ENCODE measurements at regions not wholly inside any gene's neighbourhood (a gene's known extent, or its start where the extent isn't known, plus 50 kb on each side); places are given as distances from the start of the nearest gene placed in this dataset.
"Not testable (repeated sequence)": the region's sequence is repeated elsewhere in the genome, so short reads cannot be mapped to it uniquely, and the experiment has no call there.

- DNase-seq (ENCODE audit: low read depth in 4 of 4, low spot score in 1 of 4), result no peak
Measured at GRCh38 chr21:15932726-15933125, 202.9 kb downstream of the USP25 start.

- no peak for DNase-seq (ENCODE audit: low read depth in 4 of 4, low spot score in 1 of 4)
Measured at GRCh38 chr21:15935530-15935929, 205.7 kb downstream of the USP25 start.

- no peak for DNase-seq (ENCODE audit: low read depth in 4 of 4, low spot score in 1 of 4)
Measured at GRCh38 chr21:15943009-15943666, 213.4 kb downstream of the USP25 start.

GRCh38 chr21:15947677-15948076, 217.9 kb downstream of the USP25 start:
- DNase-seq (ENCODE audit: low read depth in 4 of 4, low spot score in 1 of 4), result no peak

GRCh38 chr21:15953551-15954116, 223.9 kb downstream of the USP25 start:
- no peak for DNase-seq (ENCODE audit: low read depth in 4 of 4, low spot score in 1 of 4)

- DNase-seq (ENCODE audit: low read depth in 4 of 4, low spot score in 1 of 4), result no peak
Measured at GRCh38 chr21:15964236-15964855, 234.6 kb downstream of the USP25 start.

- no peak for DNase-seq (ENCODE audit: low read depth in 4 of 4, low spot score in 1 of 4)
Measured at GRCh38 chr21:15966231-15966630, 236.4 kb downstream of the USP25 start.

- DNase-seq (ENCODE audit: low read depth in 4 of 4, low spot score in 1 of 4), result no peak
Measured at GRCh38 chr21:15966651-15967050, 236.9 kb downstream of the USP25 start.

- no peak for DNase-seq (ENCODE audit: low read depth in 4 of 4, low spot score in 1 of 4)
Measured at GRCh38 chr21:15967661-15968060, 237.9 kb downstream of the USP25 start.

- DNase-seq (ENCODE audit: low read depth in 4 of 4, low spot score in 1 of 4), result no peak
Measured at GRCh38 chr21:15968776-15969310, 239.1 kb downstream of the USP25 start.

- DNase-seq (ENCODE audit: low read depth in 4 of 4, low spot score in 1 of 4), result no peak
Measured at GRCh38 chr21:15976807-15977206, 247.0 kb downstream of the USP25 start.

- no peak for DNase-seq (ENCODE audit: low read depth in 4 of 4, low spot score in 1 of 4)
Measured at GRCh38 chr21:15978215-15978738, 248.5 kb downstream of the USP25 start.

GRCh38 chr21:15979493-15979892, 249.7 kb downstream of the USP25 start:
- DNase-seq (ENCODE audit: low read depth in 4 of 4, low spot score in 1 of 4), result not testable (repeated sequence)

GRCh38 chr21:15986277-15986676, 256.5 kb downstream of the USP25 start:
- no peak for DNase-seq (ENCODE audit: low read depth in 4 of 4, low spot score in 1 of 4)

- DNase-seq (ENCODE audit: low read depth in 4 of 4, low spot score in 1 of 4), result no peak
Measured at GRCh38 chr21:15992171-15992570, 262.4 kb downstream of the USP25 start.

GRCh38 chr21:15993951-15994350, 264.2 kb downstream of the USP25 start:
- no peak for DNase-seq (ENCODE audit: low read depth in 4 of 4, low spot score in 1 of 4)

GRCh38 chr21:15999741-16000140, 270.0 kb downstream of the USP25 start:
- DNase-seq (ENCODE audit: low read depth in 4 of 4, low spot score in 1 of 4), result no peak

- no peak for DNase-seq (ENCODE audit: low read depth in 4 of 4, low spot score in 1 of 4)
Measured at GRCh38 chr21:16002874-16003466, 273.2 kb downstream of the USP25 start.

- no peak for DNase-seq (ENCODE audit: low read depth in 4 of 4, low spot score in 1 of 4)
Measured at GRCh38 chr21:16004086-16004485, 274.3 kb downstream of the USP25 start.

GRCh38 chr21:16004523-16004922, 274.7 kb downstream of the USP25 start:
- DNase-seq (ENCODE audit: low read depth in 4 of 4, low spot score in 1 of 4), result no peak

GRCh38 chr21:16005996-16006395, 276.2 kb downstream of the USP25 start:
- DNase-seq (ENCODE audit: low read depth in 4 of 4, low spot score in 1 of 4), result no peak

- DNase-seq (ENCODE audit: low read depth in 4 of 4, low spot score in 1 of 4), result no peak
Measured at GRCh38 chr21:16007943-16008342, 278.2 kb downstream of the USP25 start.

All from stimulated activated CD4-positive, alpha-beta T cell treated with anti-CD3 and anti-CD28 coated beads, Interleukin-1b, Interleukin-23, amount 100 ng/mL, for 24 hours (primary cell).